DND-41 (cell line): ENCODE measurements at regions not wholly inside any gene's neighbourhood (a gene's known extent, or its start where the extent isn't known, plus 50 kb on each side); places are given as distances from the start of the nearest gene placed in this dataset.

ENCODE experiments used
- ATAC-seq: fragments of 200-7000 bp; cut with Tn5 transposase; 3 replicates; pipeline ENCODE4 v1.9.1; 2021; ENCODE audit warnings: low read depth; ENCODE audit not compliant: insufficient read depth
- DNase-seq: peaks from one replicate; pipeline ENCODE4 v3.0.0-alpha.2; 2020
- H2AFZ ChIP-seq: 2 replicates; pipeline ENCODE4 v1.6.0; 2012; ENCODE audit warnings: low read depth, low read length
- H3K27ac ChIP-seq: 2 replicates; pipeline ENCODE4 v1.5.1; 2012; ENCODE audit warnings: low read length, inconsistent platforms
- H3K27me3 ChIP-seq: fragments of 200-600 bp; sonication (generic); 2 replicates; pipeline ENCODE4 v1.6.0; 2012; ENCODE audit warnings: low read length, mild to moderate bottlenecking, inconsistent platforms; ENCODE audit not compliant: insufficient read depth, poor library complexity
- H3K36me3 ChIP-seq: 2 replicates; pipeline ENCODE4 v1.5.1; 2012; ENCODE audit warnings: low read length, inconsistent platforms; ENCODE audit not compliant: insufficient read depth
- H3K4me1 ChIP-seq: 2 replicates; pipeline ENCODE4 v1.5.1; 2012; ENCODE audit warnings: mild to moderate bottlenecking, low read length; ENCODE audit not compliant: insufficient read depth
- H3K4me2 ChIP-seq: 2 replicates; pipeline ENCODE4 v1.6.0; 2012; ENCODE audit warnings: mild to moderate bottlenecking, moderate library complexity, low read length, inconsistent platforms; ENCODE audit not compliant: insufficient read depth
- H3K4me3 ChIP-seq, 2 experiments: fragments of 200-600 bp in 1 of 2; shearing (Covaris generic) in 1 of 2; 2 replicates each; pipeline ENCODE4 v1.5.1; 2012 to 2016; ENCODE audit warnings: inconsistent platforms in 2 of 2, low read length in 2 of 2, mild to moderate bottlenecking in 2 of 2, low read depth in 1 of 2, moderate library complexity in 1 of 2
- H3K79me2 ChIP-seq: 2 replicates; pipeline ENCODE4 v1.6.0; 2012; ENCODE audit warnings: low read length, inconsistent platforms; ENCODE audit not compliant: insufficient read depth
- H3K9ac ChIP-seq: 2 replicates; pipeline ENCODE4 v1.6.0; 2012; ENCODE audit warnings: low read depth, mild to moderate bottlenecking, inconsistent platforms, low read length, moderate library complexity
- H3K9me3 ChIP-seq: 2 replicates; pipeline ENCODE4 v1.5.1; 2012; ENCODE audit warnings: low read length, moderate library complexity, mild to moderate bottlenecking, inconsistent platforms; ENCODE audit not compliant: insufficient read depth, severe bottlenecking
- H4K20me1 ChIP-seq: 2 replicates; pipeline ENCODE4 v1.6.0; 2012; ENCODE audit warnings: low read length; ENCODE audit not compliant: insufficient read depth
- CTCF ChIP-seq: IDR thresholded peaks from 2 replicates; pipeline ENCODE4 v1.5.1; 2012; ENCODE audit warnings: borderline replicate concordance, low read length, moderate library complexity, mild to moderate bottlenecking; ENCODE audit not compliant: poor library complexity, severe bottlenecking; ENCODE audit errors: extremely low read depth
- EZH2 ChIP-seq: IDR thresholded peaks from 3 replicates; pipeline ENCODE4 v1.6.1; 2012; ENCODE audit warnings: borderline replicate concordance, low read depth, mild to moderate bottlenecking, moderate library complexity, low read length, inconsistent platforms; ENCODE audit not compliant: severe bottlenecking

DNA sequence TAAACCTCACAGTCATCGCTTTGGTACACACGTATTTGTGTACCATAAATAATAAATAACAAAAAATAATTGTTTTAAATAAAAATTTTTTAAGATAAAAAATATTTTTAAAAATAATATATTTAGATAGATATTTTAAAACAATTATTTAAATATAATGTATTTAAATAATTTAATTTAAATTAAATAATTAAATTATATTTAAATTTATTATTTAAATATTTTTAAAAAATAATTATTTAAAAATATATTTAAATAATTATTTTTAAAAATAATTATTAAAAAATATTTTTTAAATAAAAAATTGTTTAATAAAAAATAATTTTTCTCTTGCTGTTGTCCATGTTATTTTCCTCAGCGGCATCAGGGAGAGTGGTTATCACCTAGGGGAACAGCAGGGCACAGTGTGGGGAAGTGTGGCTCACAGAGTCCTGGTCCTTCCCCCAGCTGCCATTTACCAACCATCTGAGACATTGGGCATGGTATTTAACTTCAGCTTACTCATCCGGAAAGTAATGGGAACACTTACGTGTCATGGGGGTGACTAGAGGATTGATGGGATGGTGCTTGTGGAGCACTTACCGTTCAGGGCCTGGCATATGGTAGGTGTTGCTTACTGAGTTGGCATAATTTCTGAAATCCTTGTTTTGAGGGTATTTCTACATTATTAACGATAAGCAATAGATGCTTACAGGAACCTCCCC, 92.9 kb upstream of the TSPAN2 start:
- Histone ChIP-seq H3K4me2 (no peak overlapping the region), H3K4me3 (no peak overlapping the region), H3K9ac (no peak overlapping the region), H3K4me1 (no peaks in the 10 kb centered on the region), H3K36me3 (no peaks in the 10 kb centered on the region), H3K27me3 (peaks cover 5% of the 10 kb centered on the region), H4K20me1 (no peaks in the 10 kb centered on the region), H3K27ac (no peak overlapping the region), H3K9me3 (no peaks in the 10 kb centered on the region), H2AFZ (no peak overlapping the region), H3K79me2 (no peaks in the 10 kb centered on the region)
- ATAC-seq (no peak), DNase-seq (no peak)
- no peak for TF ChIP-seq EZH2
- no peak for TF ChIP-seq CTCF

DNA sequence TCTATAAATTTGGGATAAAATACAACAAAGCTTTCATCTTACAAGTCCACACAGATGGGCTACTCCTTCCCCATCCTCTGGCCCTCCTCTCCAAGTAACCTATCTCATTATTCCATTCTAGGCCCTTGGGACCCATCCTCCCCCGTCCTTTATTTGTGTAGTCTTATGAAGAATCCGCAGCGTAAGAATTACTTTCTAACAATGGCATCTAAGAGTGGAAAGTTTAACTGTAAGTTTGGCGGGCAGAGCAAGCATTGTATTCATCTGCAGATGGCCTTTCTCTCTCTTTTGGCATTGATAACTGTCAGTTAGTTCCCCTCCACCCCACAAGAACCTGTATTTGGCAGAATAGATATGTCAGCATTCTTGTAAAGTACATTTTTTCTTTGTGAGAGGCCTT, 91.9 kb upstream of the TSPAN2 start:
- Histone ChIP-seq H3K79me2 (no peaks in the 10 kb centered on the region), H3K9ac (no peak overlapping the region), H2AFZ (no peak overlapping the region), H3K36me3 (no peaks in the 10 kb centered on the region), H3K4me2 (no peak overlapping the region), H3K4me3 (no peak overlapping the region), H3K9me3 (no peaks in the 10 kb centered on the region), H4K20me1 (no peaks in the 10 kb centered on the region), H3K27ac (no peak overlapping the region), H3K27me3 (peaks cover 5% of the 10 kb centered on the region), H3K4me1 (no peaks in the 10 kb centered on the region)
- DNase-seq = no peak
- TF ChIP-seq EZH2 (no peak), CTCF (no peak)
- ATAC-seq = no peak

- Histone ChIP-seq H3K79me2 (no peaks in the 10 kb centered on the region), H3K27ac (no peak overlapping the region), H3K4me3 (no peak overlapping the region), H2AFZ (no peak overlapping the region), H3K9me3 (no peaks in the 10 kb centered on the region), H3K4me2 (no peak overlapping the region), H3K4me1 (no peaks in the 10 kb centered on the region), H3K9ac (no peak overlapping the region), H3K27me3 (peaks cover 5% of the 10 kb centered on the region), H4K20me1 (no peaks in the 10 kb centered on the region), H3K36me3 (no peaks in the 10 kb centered on the region)
- no peak for TF ChIP-seq CTCF
- TF ChIP-seq EZH2 = no peak
- no peak for DNase-seq
- no peak for ATAC-seq
Measured at GRCh38 chr1:115179397-115180079, 90.2 kb upstream of the TSPAN2 start.

DNA sequence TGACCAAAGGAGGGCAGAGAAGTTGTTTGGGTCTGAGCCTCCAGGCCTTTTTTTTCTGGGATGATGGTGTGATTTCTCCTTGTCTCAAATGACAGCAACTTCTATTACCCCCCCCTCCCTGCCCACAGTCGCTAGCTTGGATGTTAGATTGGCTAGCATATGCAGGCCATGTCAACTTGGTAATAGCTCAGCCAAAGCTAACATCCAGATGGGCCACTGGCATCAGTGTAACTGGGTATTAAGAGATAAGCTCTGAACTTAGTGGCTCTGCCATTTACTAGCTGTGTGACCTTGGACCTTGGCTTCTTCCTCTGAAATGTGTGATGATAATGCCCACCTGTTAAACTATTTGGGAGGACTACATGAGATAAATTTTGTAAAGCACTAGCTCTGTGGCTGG, 86.9 kb upstream of the TSPAN2 start:
- Histone ChIP-seq H3K4me1 (no peaks in the 10 kb centered on the region), H3K9me3 (no peaks in the 10 kb centered on the region), H3K27me3 (peaks cover 5% of the 10 kb centered on the region), H3K9ac (no peak overlapping the region), H3K27ac (no peak overlapping the region), H2AFZ (no peak overlapping the region), H4K20me1 (no peaks in the 10 kb centered on the region), H3K4me2 (no peak overlapping the region), H3K4me3 (no peak overlapping the region), H3K79me2 (no peaks in the 10 kb centered on the region), H3K36me3 (no peaks in the 10 kb centered on the region)
- ATAC-seq (no peak), DNase-seq (no peak)
- TF ChIP-seq CTCF = no peak
- no peak for TF ChIP-seq EZH2
